IMR-90 (cell line): ENCODE measurements at regions not wholly inside any gene's neighbourhood (a gene's known extent, or its start where the extent isn't known, plus 50 kb on each side); places are given as distances from the start of the nearest gene placed in this dataset.
A peak's percentile ranks its signal among the peaks of the same experiment; 100 is the strongest.

ENCODE experiments used
- ATAC-seq: fragments of 200-7000 bp; cut with Tn5 transposase; 2 replicates; pipeline ENCODE4 v1.9.1; 2020; ENCODE audit warnings: low read depth, mild to moderate bottlenecking, moderate library complexity
- BruUV-seq: library from RNA; stranded (reverse); fragments of 400-500 nt; replicated peaks from 2 replicates; lab custom pipeline; 2021; lab: Mats Ljungman, UMichigan
- CTCF ChIA-PET: fragments of 300-600 bp; formaldehyde crosslinking; extraction: SDS; loops from one replicate; lab custom pipeline; 2021; ENCODE audit warnings: antibody characterized with exemption; lab: Yijun Ruan, JAX
- POLR2A ChIA-PET: fragments of 300-600 bp; sonication (Branson Sonifier 250); formaldehyde crosslinking; loops from one replicate; lab custom pipeline; 2022; ENCODE audit warnings: antibody characterized with exemption; ENCODE audit not compliant: unreplicated experiment; lab: Charles Lee
- DNase-seq: peaks from one replicate; pipeline ENCODE4 v3.0.0; 2013
- H2AFZ ChIP-seq: replicated peaks from 2 replicates; pipeline ENCODE3; 2013; ENCODE audit warnings: low read length, mild to moderate bottlenecking; ENCODE audit not compliant: poor library complexity
- H2AK5ac ChIP-seq: 2 replicates; pipeline ENCODE4 v1.6.1; 2013; ENCODE audit warnings: low read depth, low read length, inconsistent platforms
- H2AK9ac ChIP-seq: replicated peaks from 2 replicates; pipeline ENCODE3; 2013; ENCODE audit warnings: mild to moderate bottlenecking, low read depth, low read length, moderate library complexity; ENCODE audit not compliant: poor library complexity
- H2BK120ac ChIP-seq: 2 replicates; pipeline ENCODE4 v1.6.1; 2013; ENCODE audit warnings: low read depth, low read length, inconsistent platforms
- H2BK15ac ChIP-seq: 3 replicates; pipeline ENCODE4 v1.6.1; 2013; ENCODE audit warnings: low read depth, low read length, inconsistent platforms
- H2BK20ac ChIP-seq: 2 replicates; pipeline ENCODE4 v1.6.1; 2013; ENCODE audit warnings: low read depth, mild to moderate bottlenecking, inconsistent platforms, low read length, moderate library complexity
- H2BK5ac ChIP-seq: 2 replicates; pipeline ENCODE4 v1.6.1; 2013; ENCODE audit warnings: mild to moderate bottlenecking, low read depth, low read length, inconsistent platforms; ENCODE audit not compliant: poor library complexity, severe bottlenecking
- H3K14ac ChIP-seq: replicated peaks from 2 replicates; pipeline ENCODE4 v1.6.1; 2013; ENCODE audit warnings: low read depth, low read length, inconsistent platforms
- H3K18ac ChIP-seq: 2 replicates; pipeline ENCODE4 v1.6.1; 2013; ENCODE audit warnings: low read depth, low read length, control low read depth
- H3K23ac ChIP-seq: 2 replicates; pipeline ENCODE4 v1.6.1; 2013; ENCODE audit warnings: low read depth, low read length, inconsistent platforms
- H3K27ac ChIP-seq: 2 replicates; pipeline ENCODE4 v1.5.1; 2013; ENCODE audit warnings: mild to moderate bottlenecking, control low read depth, low read length; ENCODE audit not compliant: insufficient read depth
- H3K27me3 ChIP-seq: 2 replicates; pipeline ENCODE4 v1.6.1; 2013; ENCODE audit warnings: low read length; ENCODE audit not compliant: control insufficient read depth, insufficient read depth
- H3K36me3 ChIP-seq: 2 replicates; pipeline ENCODE4 v1.6.1; 2013; ENCODE audit warnings: low read length, mixed read lengths; ENCODE audit not compliant: control insufficient read depth, insufficient read depth
- H3K4ac ChIP-seq: 2 replicates; pipeline ENCODE4 v1.6.1; 2013; ENCODE audit warnings: low read depth, low read length, inconsistent platforms
- H3K4me1 ChIP-seq: 2 replicates; pipeline ENCODE4 v1.6.1; 2013; ENCODE audit warnings: low read length, mixed read lengths; ENCODE audit not compliant: control insufficient read depth, insufficient read depth
- H3K4me2 ChIP-seq: 2 replicates; pipeline ENCODE4 v1.6.1; 2013; ENCODE audit warnings: low read depth, mild to moderate bottlenecking, control low read depth, low read length, moderate library complexity
- H3K4me3 ChIP-seq: 2 replicates; pipeline ENCODE4 v1.5.1; 2013; ENCODE audit warnings: low read depth, mild to moderate bottlenecking, control low read depth, low read length, moderate library complexity; ENCODE audit not compliant: insufficient read depth
- H3K56ac ChIP-seq: 2 replicates; pipeline ENCODE4 v1.6.1; 2013; ENCODE audit warnings: low read length, inconsistent platforms; ENCODE audit not compliant: insufficient read depth; ENCODE audit errors: extremely low read depth
- H3K79me1 ChIP-seq, 2 experiments: 2 replicates each; pipeline ENCODE4 v1.6.1; 2013; ENCODE audit warnings: low read length in 2 of 2, inconsistent platforms in 1 of 2, low read depth in 1 of 2
- H3K9ac ChIP-seq: 2 replicates; pipeline ENCODE4 v1.6.1; 2013; ENCODE audit warnings: low read depth, low read length, control low read depth
- H3K9me1 ChIP-seq: 2 replicates; pipeline ENCODE4 v1.6.1; 2013; ENCODE audit warnings: low read length, inconsistent platforms; ENCODE audit not compliant: insufficient read depth
- H3K9me3 ChIP-seq: 2 replicates; pipeline ENCODE4 v1.6.1; 2013; ENCODE audit warnings: low read length; ENCODE audit not compliant: control insufficient read depth, insufficient read depth
- H4K20me1 ChIP-seq: 2 replicates; pipeline ENCODE4 v1.6.1; 2013; ENCODE audit warnings: low read length, inconsistent platforms; ENCODE audit not compliant: insufficient read depth
- H4K5ac ChIP-seq: 2 replicates; pipeline ENCODE4 v1.6.1; 2013; ENCODE audit warnings: mild to moderate bottlenecking, low read depth, low read length, control low read depth
- H4K8ac ChIP-seq, 2 experiments: 2 replicates each; pipeline ENCODE4 v1.6.1; 2013; ENCODE audit warnings: low read depth in 2 of 2, low read length in 2 of 2, control low read depth in 1 of 2, inconsistent platforms in 1 of 2
- H4K91ac ChIP-seq: 2 replicates; pipeline ENCODE4 v1.6.1; 2013; ENCODE audit warnings: low read depth, low read length, inconsistent platforms; ENCODE audit not compliant: insufficient read depth
- BHLHE40 ChIP-seq: fragments of 150-350 bp; IDR thresholded peaks from 2 replicates; pipeline ENCODE4 v1.6.1; 2016; ENCODE audit warnings: mild to moderate bottlenecking, low read depth, low read length
- MXI1 ChIP-seq: IDR thresholded peaks from 2 replicates; pipeline ENCODE4 v1.6.1; 2012; ENCODE audit warnings: low read depth, mild to moderate bottlenecking, low read length, moderate library complexity, borderline replicate concordance
- NFE2L2 ChIP-seq: fragments of 150-350 bp; IDR thresholded peaks from 2 replicates; pipeline ENCODE4 v1.6.1; 2016; ENCODE audit warnings: low read depth, mild to moderate bottlenecking, low read length
- POLR2A ChIP-seq: IDR thresholded peaks from 2 replicates; pipeline ENCODE4 v1.6.1; 2012; ENCODE audit warnings: mild to moderate bottlenecking, low read depth, low read length
- RAD21 ChIP-seq: IDR thresholded peaks from 2 replicates; pipeline ENCODE4 v1.6.1; 2012; ENCODE audit warnings: low read length, improper control_type of control experiment
- SMC3 ChIP-seq: fragments of 150-350 bp; IDR thresholded peaks from 2 replicates; pipeline ENCODE4 v1.6.1; 2016; ENCODE audit warnings: low read depth, mild to moderate bottlenecking, antibody characterized with exemption, low read length, moderate library complexity
- dilution Hi-C: fragments of 300-500 bp; cut with HindIII; formaldehyde crosslinking; loops from one replicate; pipeline ENCODE4 v1.14.3; 2018; ENCODE audit warnings: low sequenced_read_pairs; ENCODE audit not compliant: unreplicated experiment
- in situ Hi-C: fragments of 300-500 bp; cut with MboI; formaldehyde crosslinking; loops from 3 replicates; pipeline ENCODE4 v1.14.3; 2019; ENCODE audit warnings: low sequenced_read_pairs, inconsistent platforms, mixed read lengths
- intact Hi-C: fragments of 100-400 bp; cut with micrococcal nuclease; formaldehyde crosslinking; loops from 2 replicates; pipeline ENCODE4 v1.10.0; 2022
- TF ChIP-seq, protein P1 (sequence below): fragments of 150-350 bp; IDR thresholded peaks from 2 replicates; pipeline ENCODE4 v1.6.1; 2016; ENCODE audit warnings: low read depth, mild to moderate bottlenecking, low read length, moderate library complexity, borderline replicate concordance
- TF ChIP-seq, protein P2 (sequence below): conservative IDR thresholded peaks from 2 replicates; pipeline ENCODE4 v1.5.1; 2012; ENCODE audit warnings: mild to moderate bottlenecking, low read depth, low read length, improper control_type of control experiment

DNA sequence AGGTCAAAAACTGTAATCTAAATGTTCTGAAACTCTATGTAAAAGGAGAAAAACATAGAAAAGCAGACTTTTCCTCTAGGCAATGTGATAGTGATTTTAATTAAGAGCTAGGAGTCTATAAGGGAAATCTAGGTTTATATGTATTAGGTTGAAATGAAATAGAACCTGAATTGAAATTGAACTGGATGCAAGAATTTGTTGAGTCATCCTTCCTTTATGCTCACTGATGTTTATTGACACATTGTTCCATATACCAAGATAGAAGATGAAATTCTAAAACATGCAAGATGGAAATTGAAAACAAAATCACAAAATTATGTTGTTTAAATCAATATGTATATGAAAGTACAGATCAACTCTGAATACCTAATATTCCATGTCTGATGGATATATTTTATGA is 170.4 kb upstream of the FLRT2 start:
- ATAC-seq: no peak

More for the DNA sequence above, 170.4 kb upstream of the FLRT2 start:
- in situ Hi-C loops (no loop called here), dilution Hi-C loops (no loop called here), intact Hi-C loops (no loop called here)
- no peak overlapping the region for H3K27ac ChIP-seq
- no peak for DNase-seq
- no peak overlapping the region for H3K23ac ChIP-seq
- no peak overlapping the region for H3K18ac ChIP-seq
- no peaks in the 10 kb centered on the region for H3K4me1 ChIP-seq
- H3K4me2 ChIP-seq: no peak overlapping the region
- no peak overlapping the region for H2AK9ac ChIP-seq
- no peak overlapping the region for H3K56ac ChIP-seq
- CTCF ChIA-PET: no interaction called here
- no peak overlapping the region for H2AFZ ChIP-seq
- no peak overlapping the region for H2BK120ac ChIP-seq
- TF ChIP-seq MXI1: no peak
- TF ChIP-seq, protein P1, sequence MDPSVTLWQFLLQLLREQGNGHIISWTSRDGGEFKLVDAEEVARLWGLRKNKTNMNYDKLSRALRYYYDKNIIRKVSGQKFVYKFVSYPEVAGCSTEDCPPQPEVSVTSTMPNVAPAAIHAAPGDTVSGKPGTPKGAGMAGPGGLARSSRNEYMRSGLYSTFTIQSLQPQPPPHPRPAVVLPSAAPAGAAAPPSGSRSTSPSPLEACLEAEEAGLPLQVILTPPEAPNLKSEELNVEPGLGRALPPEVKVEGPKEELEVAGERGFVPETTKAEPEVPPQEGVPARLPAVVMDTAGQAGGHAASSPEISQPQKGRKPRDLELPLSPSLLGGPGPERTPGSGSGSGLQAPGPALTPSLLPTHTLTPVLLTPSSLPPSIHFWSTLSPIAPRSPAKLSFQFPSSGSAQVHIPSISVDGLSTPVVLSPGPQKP: no peak
- TF ChIP-seq POLR2A: no peak
- TF ChIP-seq SMC3: no peak
- peak; percentile 57; the same call in 1 of the 2 replicates for TF ChIP-seq NFE2L2
- TF ChIP-seq RAD21: no peak
- TF ChIP-seq, protein P2, sequence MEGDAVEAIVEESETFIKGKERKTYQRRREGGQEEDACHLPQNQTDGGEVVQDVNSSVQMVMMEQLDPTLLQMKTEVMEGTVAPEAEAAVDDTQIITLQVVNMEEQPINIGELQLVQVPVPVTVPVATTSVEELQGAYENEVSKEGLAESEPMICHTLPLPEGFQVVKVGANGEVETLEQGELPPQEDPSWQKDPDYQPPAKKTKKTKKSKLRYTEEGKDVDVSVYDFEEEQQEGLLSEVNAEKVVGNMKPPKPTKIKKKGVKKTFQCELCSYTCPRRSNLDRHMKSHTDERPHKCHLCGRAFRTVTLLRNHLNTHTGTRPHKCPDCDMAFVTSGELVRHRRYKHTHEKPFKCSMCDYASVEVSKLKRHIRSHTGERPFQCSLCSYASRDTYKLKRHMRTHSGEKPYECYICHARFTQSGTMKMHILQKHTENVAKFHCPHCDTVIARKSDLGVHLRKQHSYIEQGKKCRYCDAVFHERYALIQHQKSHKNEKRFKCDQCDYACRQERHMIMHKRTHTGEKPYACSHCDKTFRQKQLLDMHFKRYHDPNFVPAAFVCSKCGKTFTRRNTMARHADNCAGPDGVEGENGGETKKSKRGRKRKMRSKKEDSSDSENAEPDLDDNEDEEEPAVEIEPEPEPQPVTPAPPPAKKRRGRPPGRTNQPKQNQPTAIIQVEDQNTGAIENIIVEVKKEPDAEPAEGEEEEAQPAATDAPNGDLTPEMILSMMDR: no peak
- TF ChIP-seq BHLHE40: no peak
- no peak overlapping the region for H3K9ac ChIP-seq
- H3K9me1 ChIP-seq: no peaks in the 10 kb centered on the region
- POLR2A ChIA-PET: no interaction called here
- no peaks in the 10 kb centered on the region for H3K36me3 ChIP-seq
- BruUV-seq: no TSS peak
- H4K5ac ChIP-seq: no peak overlapping the region
- H2AK5ac ChIP-seq: no peak overlapping the region
- H2BK15ac ChIP-seq: no peak overlapping the region
- no peak overlapping the region for H3K14ac ChIP-seq
- H3K4ac ChIP-seq: no peak overlapping the region
- H4K8ac ChIP-seq: no peak overlapping the region
- H2BK5ac ChIP-seq: no peak overlapping the region
- no peak overlapping the region for H3K4me3 ChIP-seq
- H3K27me3 ChIP-seq: no peaks in the 10 kb centered on the region
- no peak overlapping the region for H4K91ac ChIP-seq
- no peaks in the 10 kb centered on the region for H3K79me1 ChIP-seq
- H2BK20ac ChIP-seq: no peak overlapping the region
- H3K9me3 ChIP-seq: no peaks in the 10 kb centered on the region
- H4K20me1 ChIP-seq: no peaks in the 10 kb centered on the region
